ENCODE measurements at regions not wholly inside any gene's neighbourhood (a gene's known extent, or its start where the extent isn't known, plus 50 kb on each side); places are given as distances from the start of the nearest gene placed in this dataset.

DNA sequence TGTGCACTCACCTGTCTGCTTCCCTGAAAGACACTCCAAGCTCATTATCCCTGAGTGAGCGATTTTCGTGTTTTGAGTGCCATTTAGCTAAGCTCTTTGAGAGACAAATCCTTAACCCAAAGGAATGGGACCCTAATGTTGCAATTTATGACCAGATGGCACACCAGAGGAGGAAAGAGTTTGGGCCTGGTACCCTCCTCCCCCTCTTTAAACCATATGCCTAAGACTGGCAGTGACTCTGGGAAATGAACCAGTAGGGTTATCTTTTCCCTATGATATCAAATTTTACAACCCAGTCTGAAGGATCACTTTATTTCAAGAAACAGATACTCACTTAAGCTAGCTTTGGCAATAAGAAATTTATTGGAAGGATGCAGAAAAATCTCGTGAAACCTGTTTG, 550.4 kb downstream of the TOX3 start:
- TF ChIP-seq POLR2A (IDR thresholded peaks at IDR 0.05; ENCODE audit: low read depth, low read length): no peak
- TF ChIP-seq POLR2AphosphoS5 (IDR thresholded peaks at IDR 0.05; ENCODE audit: low read depth, low read length): no peak
- no peak for TF ChIP-seq TAF1 (IDR thresholded peaks at IDR 0.05; ENCODE audit: borderline replicate concordance, low read depth, low read length)

Data from GM12892 (cell line).